ENCODE measurements at regions not wholly inside any gene's neighbourhood (a gene's known extent, or its start where the extent isn't known, plus 50 kb on each side); places are given as distances from the start of the nearest gene placed in this dataset.

- no peak for TF ChIP-seq CTCF (IDR thresholded peaks at IDR 0.05; ENCODE audit: low read depth, low read length, missing input control)
- TF ChIP-seq TAF1 (conservative IDR thresholded peaks at IDR 0.05) = no peak
- no peak for TF ChIP-seq GABPA (IDR thresholded peaks at IDR 0.05 in 1 of 2, conservative IDR thresholded peaks at IDR 0.05 in 1 of 2)
- TF ChIP-seq SP1 (IDR thresholded peaks at IDR 0.05) = no peak
- TF ChIP-seq FOXA1 (IDR thresholded peaks at IDR 0.05) = no peak
- TF ChIP-seq REST (IDR thresholded peaks at IDR 0.05) = no peak
- TF ChIP-seq EGR1 (IDR thresholded peaks at IDR 0.05; ENCODE audit: low read depth in 2 of 2) = no peak
- TF ChIP-seq NR2F2 (IDR thresholded peaks at IDR 0.05) = no peak
- TF ChIP-seq ATF3 (IDR thresholded peaks at IDR 0.05) = no peak
- no peak for TF ChIP-seq RAD21 (IDR thresholded peaks at IDR 0.05)
Observed at GRCh38 chr11:93957397-93957952, 63.7 kb upstream of the HEPHL1 start.
